ENCODE measurements at regions not wholly inside any gene's neighbourhood (a gene's known extent, or its start where the extent isn't known, plus 50 kb on each side); places are given as distances from the start of the nearest gene placed in this dataset.

DNA sequence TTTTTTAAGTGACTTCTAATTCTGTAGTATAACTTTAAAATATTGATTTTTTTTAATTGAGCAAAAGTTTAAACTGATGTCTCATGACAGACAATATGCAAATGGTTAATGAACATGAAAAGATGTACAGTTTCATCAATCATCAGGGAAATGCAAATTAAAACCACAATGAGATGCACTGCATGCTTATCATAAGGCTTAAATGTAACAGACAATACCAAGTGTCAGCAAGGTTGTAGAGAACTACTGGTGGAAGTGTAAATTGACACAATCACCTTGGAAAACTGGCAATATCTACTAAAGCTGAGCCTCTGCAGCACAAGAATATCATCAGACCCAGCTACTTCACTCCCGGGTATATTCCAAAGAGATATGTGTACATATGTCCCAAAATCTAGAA, 70.2 kb upstream of the DAPP1 start:
- TF ChIP-seq, protein P1, sequence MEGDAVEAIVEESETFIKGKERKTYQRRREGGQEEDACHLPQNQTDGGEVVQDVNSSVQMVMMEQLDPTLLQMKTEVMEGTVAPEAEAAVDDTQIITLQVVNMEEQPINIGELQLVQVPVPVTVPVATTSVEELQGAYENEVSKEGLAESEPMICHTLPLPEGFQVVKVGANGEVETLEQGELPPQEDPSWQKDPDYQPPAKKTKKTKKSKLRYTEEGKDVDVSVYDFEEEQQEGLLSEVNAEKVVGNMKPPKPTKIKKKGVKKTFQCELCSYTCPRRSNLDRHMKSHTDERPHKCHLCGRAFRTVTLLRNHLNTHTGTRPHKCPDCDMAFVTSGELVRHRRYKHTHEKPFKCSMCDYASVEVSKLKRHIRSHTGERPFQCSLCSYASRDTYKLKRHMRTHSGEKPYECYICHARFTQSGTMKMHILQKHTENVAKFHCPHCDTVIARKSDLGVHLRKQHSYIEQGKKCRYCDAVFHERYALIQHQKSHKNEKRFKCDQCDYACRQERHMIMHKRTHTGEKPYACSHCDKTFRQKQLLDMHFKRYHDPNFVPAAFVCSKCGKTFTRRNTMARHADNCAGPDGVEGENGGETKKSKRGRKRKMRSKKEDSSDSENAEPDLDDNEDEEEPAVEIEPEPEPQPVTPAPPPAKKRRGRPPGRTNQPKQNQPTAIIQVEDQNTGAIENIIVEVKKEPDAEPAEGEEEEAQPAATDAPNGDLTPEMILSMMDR (IDR thresholded peaks at IDR 0.05), result no peak
- TF ChIP-seq POLR2A (IDR thresholded peaks at IDR 0.05), result no peak

All from lower leg skin (tissue), 3 donors.